ENCODE measurements at regions not wholly inside any gene's neighbourhood (a gene's known extent, or its start where the extent isn't known, plus 50 kb on each side); places are given as distances from the start of the nearest gene placed in this dataset.

GRCh38 chr4:122244764-122245163 lies 92.6 kb downstream of the BLTP1 start:
- H2BK15ac ChIP-seq (ENCODE audit: low read depth, low read length) = no peak overlapping the region
- intact Hi-C loops (cut with micrococcal nuclease) = no loop called here
- H2AK9ac ChIP-seq (replicated peaks; ENCODE audit: low read depth, low read length, poor library complexity) = no peak overlapping the region
- H2AFZ ChIP-seq (replicated peaks; ENCODE audit: low read length, poor library complexity) = no peak overlapping the region
- in situ Hi-C loops (cut with MboI; ENCODE audit: low sequenced_read_pairs) = no loop called here
- H3K23ac ChIP-seq (ENCODE audit: low read depth, low read length) = no peak overlapping the region
- H2BK5ac ChIP-seq (ENCODE audit: low read depth, low read length, poor library complexity, severe bottlenecking) = no peak overlapping the region
- H2AK5ac ChIP-seq (ENCODE audit: low read depth, low read length) = no peak overlapping the region
- no peaks in the 10 kb centered on the region for H3K9me3 ChIP-seq (ENCODE audit: control insufficient read depth, insufficient read depth, low read length)
- no peak overlapping the region for H3K4me3 ChIP-seq (ENCODE audit: insufficient read depth, low read depth, low read length)
- BruUV-seq (replicated peaks) = no TSS peak
- H3K9ac ChIP-seq (ENCODE audit: low read depth, low read length) = no peak overlapping the region
- H3K18ac ChIP-seq (ENCODE audit: low read depth, low read length) = no peak overlapping the region
- no peak overlapping the region for H3K56ac ChIP-seq (ENCODE audit: extremely low read depth, insufficient read depth, low read length)
- no CpG with 5 or more reads among the region's 3 CpGs for WGBS, 2 experiments (ENCODE audit: extremely low coverage in 2 of 2, insufficient read length in 1 of 2)
- H3K27me3 ChIP-seq (ENCODE audit: control insufficient read depth, insufficient read depth, low read length) = no peaks in the 10 kb centered on the region
- no peak overlapping the region for H3K4me2 ChIP-seq (ENCODE audit: low read depth, low read length)
- H3K14ac ChIP-seq (replicated peaks; ENCODE audit: low read depth, low read length) = no peak overlapping the region
- H3K79me1 ChIP-seq (ENCODE audit: low read depth in 1 of 2, low read length in 2 of 2) = no peaks in the 10 kb centered on the region
- H3K27ac ChIP-seq (ENCODE audit: insufficient read depth, low read length) = no peak overlapping the region
- no peaks in the 10 kb centered on the region for H4K20me1 ChIP-seq (ENCODE audit: insufficient read depth, low read length)
- dilution Hi-C loops (cut with HindIII; ENCODE audit: low sequenced_read_pairs, unreplicated experiment) = no loop called here
- TF ChIP-seq MXI1 (IDR thresholded peaks at IDR 0.05; ENCODE audit: borderline replicate concordance, low read depth, low read length) (no peak), ELK1 (IDR thresholded peaks at IDR 0.05; ENCODE audit: borderline replicate concordance, low read depth, low read length) (no peak), CEBPB (IDR thresholded peaks at IDR 0.05; ENCODE audit: low read depth, low read length) (no peak), FOS (IDR thresholded peaks at IDR 0.05; ENCODE audit: low read depth, low read length) (no peak), MAZ (IDR thresholded peaks at IDR 0.05; ENCODE audit: borderline replicate concordance, low read depth, low read length) (no peak), POLR2A (IDR thresholded peaks at IDR 0.05; ENCODE audit: low read depth, low read length) (no peak), CTCF (conservative IDR thresholded peaks at IDR 0.05; ENCODE audit: low read depth, low read length) (no peak), BHLHE40 (IDR thresholded peaks at IDR 0.05; ENCODE audit: low read depth, low read length) (no peak), CHD1 (IDR thresholded peaks at IDR 0.05; ENCODE audit: low read depth, low read length) (no peak), MAFK (IDR thresholded peaks at IDR 0.05; ENCODE audit: low read depth, low read length) (no peak), NFE2L2 (IDR thresholded peaks at IDR 0.05; ENCODE audit: low read depth, low read length) (no peak), RAD21 (IDR thresholded peaks at IDR 0.05; ENCODE audit: low read length) (no peak)
- TF ChIP-seq, protein P1, sequence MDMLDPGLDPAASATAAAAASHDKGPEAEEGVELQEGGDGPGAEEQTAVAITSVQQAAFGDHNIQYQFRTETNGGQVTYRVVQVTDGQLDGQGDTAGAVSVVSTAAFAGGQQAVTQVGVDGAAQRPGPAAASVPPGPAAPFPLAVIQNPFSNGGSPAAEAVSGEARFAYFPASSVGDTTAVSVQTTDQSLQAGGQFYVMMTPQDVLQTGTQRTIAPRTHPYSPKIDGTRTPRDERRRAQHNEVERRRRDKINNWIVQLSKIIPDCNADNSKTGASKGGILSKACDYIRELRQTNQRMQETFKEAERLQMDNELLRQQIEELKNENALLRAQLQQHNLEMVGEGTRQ (IDR thresholded peaks at IDR 0.05; ENCODE audit: low read depth, low read length) = no peak
- H3K36me3 ChIP-seq (ENCODE audit: control insufficient read depth, insufficient read depth, low read length) = peaks cover 11% of the 10 kb centered on the region
- DNase-seq = no peak
- no peak overlapping the region for H4K5ac ChIP-seq (ENCODE audit: low read depth, low read length)
- H3K4me1 ChIP-seq (ENCODE audit: control insufficient read depth, insufficient read depth, low read length) = no peaks in the 10 kb centered on the region
- H4K91ac ChIP-seq (ENCODE audit: insufficient read depth, low read depth, low read length) = no peak overlapping the region
- H3K4ac ChIP-seq (ENCODE audit: low read depth, low read length) = no peak overlapping the region
- ATAC-seq (ENCODE audit: low read depth) = no peak
- no peak overlapping the region for H2BK20ac ChIP-seq (ENCODE audit: low read depth, low read length)
- no peak overlapping the region for H2BK120ac ChIP-seq (ENCODE audit: low read depth, low read length)
- CTCF ChIA-PET = interaction anchor here (0.5 to 2.2 kb wide), 2 partner anchors 37 to 344 kb away, joined by 3 to 7 read pairs; no protein-coding TSS in a partner anchor
- no peak overlapping the region for H4K8ac ChIP-seq (ENCODE audit: low read depth in 2 of 2, low read length in 2 of 2)
- POLR2A ChIA-PET (ENCODE audit: unreplicated experiment) = no interaction called here
- H3K9me1 ChIP-seq (ENCODE audit: insufficient read depth, low read length) = no peaks in the 10 kb centered on the region
